ENCODE measurements at regions not wholly inside any gene's neighbourhood (a gene's known extent, or its start where the extent isn't known, plus 50 kb on each side); places are given as distances from the start of the nearest gene placed in this dataset.

GRCh38 chr4:152236519-152237056 lies 299.3 kb downstream of the FBXW7 start:
- Mint-ChIP-seq H3K4me3 (ENCODE audit: low read depth) (no peak overlapping the region), H3K9me3 (ENCODE audit: low read depth) (no peaks in the 10 kb centered on the region), H3K36me3 (ENCODE audit: insufficient read depth) (no peaks in the 10 kb centered on the region), H3K27ac (no peak overlapping the region), H3K4me1 (ENCODE audit: low read depth) (no peaks in the 10 kb centered on the region), H3K27me3 (no peaks in the 10 kb centered on the region)
- TF ChIP-seq CTCF (IDR thresholded peaks at IDR 0.05; ENCODE audit: unreplicated experiment), result no peak
- no peak for DNase-seq (ENCODE audit: low spot score, unreplicated experiment)

DNA sequence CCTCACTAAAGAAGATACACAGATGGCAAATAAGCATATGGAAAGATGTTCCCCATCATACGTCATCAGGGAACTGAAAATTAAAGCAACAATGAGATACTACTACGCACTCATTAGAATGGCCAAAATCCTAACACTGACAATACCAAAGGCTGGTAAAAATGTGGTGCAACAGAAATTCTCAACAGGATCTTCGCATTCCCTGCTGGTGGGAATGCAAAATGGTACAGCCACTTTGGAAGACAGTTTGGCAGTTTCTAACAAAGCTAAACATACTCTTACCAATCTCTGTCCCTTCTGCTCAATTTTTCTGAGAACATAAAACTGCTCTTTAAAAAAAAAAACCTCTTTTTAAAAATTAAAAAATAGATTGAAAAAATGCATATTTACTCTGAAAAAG lies 300.2 kb downstream of the FBXW7 start:
- no peak for DNase-seq (ENCODE audit: low spot score, unreplicated experiment)
- Mint-ChIP-seq H3K27ac (no peak overlapping the region), H3K4me3 (ENCODE audit: low read depth) (no peak overlapping the region), H3K27me3 (no peaks in the 10 kb centered on the region), H3K9me3 (ENCODE audit: low read depth) (no peaks in the 10 kb centered on the region), H3K36me3 (ENCODE audit: insufficient read depth) (no peaks in the 10 kb centered on the region), H3K4me1 (ENCODE audit: low read depth) (no peaks in the 10 kb centered on the region)
- TF ChIP-seq CTCF (IDR thresholded peaks at IDR 0.05; ENCODE audit: unreplicated experiment), result no peak

- Mint-ChIP-seq H3K27ac (no peak overlapping the region), H3K4me3 (ENCODE audit: low read depth) (no peak overlapping the region), H3K27me3 (no peaks in the 10 kb centered on the region), H3K36me3 (ENCODE audit: insufficient read depth) (no peaks in the 10 kb centered on the region), H3K4me1 (ENCODE audit: low read depth) (no peaks in the 10 kb centered on the region), H3K9me3 (ENCODE audit: low read depth) (no peaks in the 10 kb centered on the region)
- TF ChIP-seq CTCF (IDR thresholded peaks at IDR 0.05; ENCODE audit: unreplicated experiment), result no peak
- DNase-seq (ENCODE audit: low spot score, unreplicated experiment), result no peak
Measured at GRCh38 chr4:152234571-152234970, 301.3 kb downstream of the FBXW7 start.

- Mint-ChIP-seq H3K4me3 (ENCODE audit: low read depth) (no peak overlapping the region), H3K27me3 (peaks cover 6% of the 10 kb centered on the region), H3K36me3 (ENCODE audit: insufficient read depth) (no peaks in the 10 kb centered on the region), H3K9me3 (ENCODE audit: low read depth) (no peaks in the 10 kb centered on the region), H3K4me1 (ENCODE audit: low read depth) (no peaks in the 10 kb centered on the region), H3K27ac (no peak overlapping the region)
- TF ChIP-seq CTCF (IDR thresholded peaks at IDR 0.05; ENCODE audit: unreplicated experiment), result no peak
- no peak for DNase-seq (ENCODE audit: low spot score, unreplicated experiment)
Measured at GRCh38 chr4:152232271-152232670, 303.6 kb downstream of the FBXW7 start.

GRCh38 chr4:152229782-152230289 lies 306.1 kb downstream of the FBXW7 start:
- Mint-ChIP-seq H3K36me3 (ENCODE audit: insufficient read depth) (no peaks in the 10 kb centered on the region), H3K27ac (no peak overlapping the region), H3K4me3 (ENCODE audit: low read depth) (no peak overlapping the region), H3K27me3 (peaks cover 7% of the 10 kb centered on the region), H3K4me1 (ENCODE audit: low read depth) (peaks cover 12% of the 10 kb centered on the region), H3K9me3 (ENCODE audit: low read depth) (no peaks in the 10 kb centered on the region)
- DNase-seq (ENCODE audit: low spot score, unreplicated experiment), result no peak
- TF ChIP-seq CTCF (IDR thresholded peaks at IDR 0.05; ENCODE audit: unreplicated experiment), result no peak

All from progenitor cell of endocrine pancreas (in vitro differentiated cells).